Hepatocyte (in vitro differentiated cells): ENCODE measurements at regions not wholly inside any gene's neighbourhood (a gene's known extent, or its start where the extent isn't known, plus 50 kb on each side); places are given as distances from the start of the nearest gene placed in this dataset.

Experiments used
- CTCF ChIP-seq: fragments of 200-600 bp; sonication (generic); IDR thresholded peaks from 2 replicates; pipeline ENCODE4 v1.5.1; 2016; ENCODE audit warnings: antibody characterized with exemption, mild to moderate bottlenecking; ENCODE audit not compliant: poor library complexity
- EZH2 ChIP-seq: fragments of 200-600 bp; sonication (generic); IDR thresholded peaks from 2 replicates; pipeline ENCODE4 v1.6.1; 2016; ENCODE audit warnings: antibody characterized with exemption, mild to moderate bottlenecking, borderline replicate concordance

GRCh38 chr6:21469213-21469612, 124.3 kb upstream of the SOX4 start:
- TF ChIP-seq CTCF (no peak), EZH2 (no peak)
